T-helper 17 cell (primary cell): ENCODE measurements at regions not wholly inside any gene's neighbourhood (a gene's known extent, or its start where the extent isn't known, plus 50 kb on each side); places are given as distances from the start of the nearest gene placed in this dataset.

Experiments
- ATAC-seq: fragments of 150-1000 bp; cut with Tn5 transposase; 2 replicates; pipeline ENCODE4 v1.10.0; 2021; ENCODE audit warnings: mild to moderate bottlenecking, moderate library complexity
- DNase-seq, 3 donors: peaks; one replicate each; pipeline versions ENCODE4 v3.0.0 to v3.0.0-alpha.2; 2020 to 2021
- H3K9me3 ChIP-seq: one replicate; pipeline ENCODE4 v1.7.0; 2013; ENCODE audit warnings: low read length, mild to moderate bottlenecking; ENCODE audit not compliant: control insufficient read depth, poor library complexity, severe bottlenecking
- H3K27ac Mint-ChIP-seq: one replicate; pipeline ENCODE4 v1.8.0; 2022; ENCODE audit warnings: mild to moderate bottlenecking, moderate library complexity, mixed read lengths
- H3K27me3 Mint-ChIP-seq: one replicate; pipeline ENCODE4 v1.8.0; 2022; ENCODE audit warnings: mixed read lengths
- H3K36me3 Mint-ChIP-seq: one replicate; pipeline ENCODE4 v1.8.0; 2022; ENCODE audit warnings: low read depth, mixed read lengths
- H3K4me1 Mint-ChIP-seq: one replicate; pipeline ENCODE4 v1.8.0; 2022; ENCODE audit warnings: mild to moderate bottlenecking, mixed read lengths
- H3K4me3 Mint-ChIP-seq: one replicate; pipeline ENCODE4 v1.8.0; 2022; ENCODE audit warnings: mild to moderate bottlenecking, moderate library complexity, mixed read lengths

DNA sequence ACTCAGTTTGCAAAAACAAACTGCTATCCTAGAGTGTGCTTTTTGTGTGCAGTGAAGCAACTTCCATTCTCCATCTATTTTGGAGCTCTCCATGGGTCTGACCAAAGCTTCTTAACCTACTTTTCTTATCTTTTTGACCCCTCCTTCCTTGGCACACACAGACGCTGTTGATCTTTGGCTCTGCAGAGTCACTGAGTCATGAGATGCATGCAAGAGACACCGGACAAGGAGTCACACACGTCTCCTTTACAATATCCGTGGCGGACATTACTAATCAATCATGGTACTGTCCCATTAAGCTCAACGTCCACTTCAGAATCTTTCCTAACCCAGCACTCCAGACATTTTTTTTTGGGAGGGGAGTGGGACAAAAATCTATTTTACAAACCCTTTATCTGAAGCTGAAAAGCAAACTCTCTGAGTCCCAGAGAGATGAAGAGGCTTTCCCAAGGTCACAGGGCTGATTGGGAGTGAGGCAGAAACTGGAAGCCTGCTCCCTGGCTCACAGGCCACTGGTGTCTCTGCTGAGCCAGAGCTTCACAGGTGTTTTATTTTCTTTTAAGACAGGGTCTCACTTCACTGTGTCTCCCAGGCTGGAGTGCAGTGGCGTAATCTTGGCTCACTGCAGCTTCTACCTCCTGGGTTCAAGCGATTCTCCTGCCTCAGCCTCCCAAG, 165.8 kb upstream of the SYT13 start:
- no peak overlapping the region for H3K27ac Mint-ChIP-seq
- no peak for ATAC-seq

DNA sequence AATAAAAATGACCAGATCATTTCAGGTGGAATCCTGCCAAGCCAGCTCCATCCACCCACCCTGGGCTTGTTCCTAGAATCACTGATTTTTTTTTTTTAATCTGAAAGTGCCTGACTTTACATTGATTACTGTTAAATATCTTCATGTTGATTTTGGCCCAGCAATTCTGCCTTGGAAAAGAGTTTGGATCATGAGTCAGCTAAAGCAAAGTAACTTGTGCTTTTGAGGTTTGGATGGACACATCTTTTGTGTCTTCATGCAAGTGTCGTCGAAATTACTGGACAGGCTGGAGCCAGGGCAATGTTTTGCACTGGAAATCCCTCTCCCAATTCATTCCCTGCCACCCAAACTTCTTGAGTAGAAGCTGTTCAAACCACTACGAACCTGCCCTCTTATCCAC, 164.0 kb upstream of the SYT13 start:
- ATAC-seq (no peak), DNase-seq (no peak)

More for the DNA sequence above, 165.8 kb upstream of the SYT13 start:
- Mint-ChIP-seq H3K27me3 (peaks cover 26% of the 10 kb centered on the region), H3K36me3 (no peaks in the 10 kb centered on the region), H3K4me3 (no peak overlapping the region), H3K4me1 (no peaks in the 10 kb centered on the region)
- DNase-seq: no peak
- no peaks in the 10 kb centered on the region for H3K9me3 ChIP-seq

DNA sequence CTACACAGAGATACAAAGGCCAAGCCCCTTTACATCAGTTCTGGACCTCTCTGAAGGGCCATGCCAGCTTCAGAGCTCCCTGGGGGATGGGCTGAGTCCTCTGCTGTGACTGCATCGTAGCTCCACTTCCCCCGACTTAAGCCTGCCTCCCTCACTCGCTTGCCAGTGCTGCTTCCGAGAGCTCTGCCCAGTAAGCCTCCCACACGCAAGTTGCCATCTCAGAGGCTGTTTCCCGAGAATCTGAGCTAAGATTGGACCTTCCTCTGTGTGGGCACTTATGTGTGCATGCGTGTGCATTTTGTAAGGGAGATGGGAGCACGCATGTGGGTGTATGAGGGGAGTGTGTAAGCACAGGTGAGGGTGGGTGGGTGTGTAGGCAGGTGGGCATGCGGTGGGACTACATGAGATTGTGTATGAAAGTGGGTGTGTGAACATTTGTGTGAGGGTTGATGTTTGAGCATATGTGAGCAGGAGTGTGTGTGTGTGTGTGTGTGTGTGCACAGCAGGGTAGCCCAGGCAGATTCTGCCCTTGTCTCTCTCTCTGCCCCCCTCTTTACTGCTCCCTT, 163.0 kb upstream of the SYT13 start:
- Mint-ChIP-seq H3K36me3 (no peaks in the 10 kb centered on the region), H3K27me3 (peaks cover 36% of the 10 kb centered on the region), H3K27ac (no peak overlapping the region), H3K4me1 (no peaks in the 10 kb centered on the region), H3K4me3 (no peak overlapping the region)
- no peak for DNase-seq
- ATAC-seq: no peak
- H3K9me3 ChIP-seq: no peaks in the 10 kb centered on the region

More for the DNA sequence above, 164.0 kb upstream of the SYT13 start:
- no peaks in the 10 kb centered on the region for H3K4me1 Mint-ChIP-seq
- no peak overlapping the region for H3K27ac Mint-ChIP-seq
- H3K4me3 Mint-ChIP-seq: no peak overlapping the region
- H3K36me3 Mint-ChIP-seq: no peaks in the 10 kb centered on the region
- H3K27me3 Mint-ChIP-seq: peaks cover 36% of the 10 kb centered on the region
- no peaks in the 10 kb centered on the region for H3K9me3 ChIP-seq

DNA sequence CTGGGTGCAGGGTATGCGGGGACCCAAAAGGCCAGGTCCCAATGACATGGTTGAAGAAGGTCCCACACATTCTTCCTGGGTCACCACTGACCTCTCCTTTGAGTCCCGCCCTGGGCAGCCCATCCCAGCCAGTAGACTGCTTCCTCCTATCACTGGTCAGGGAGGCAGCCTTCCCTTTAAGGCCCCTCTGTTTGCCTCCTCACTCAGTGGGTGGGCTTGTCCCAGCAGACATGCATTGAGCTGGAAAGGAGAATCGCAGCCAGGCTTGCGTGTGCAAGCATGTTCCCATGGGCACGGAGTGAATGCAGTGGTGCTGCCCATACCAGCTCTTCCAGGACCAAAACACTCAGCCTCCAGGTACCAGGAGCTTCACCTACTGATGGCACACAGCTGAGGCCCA, 162.4 kb upstream of the SYT13 start:
- H3K27ac Mint-ChIP-seq: no peak overlapping the region
- no peaks in the 10 kb centered on the region for H3K4me1 Mint-ChIP-seq
- no peaks in the 10 kb centered on the region for H3K9me3 ChIP-seq
- ATAC-seq: no peak
- peaks cover 41% of the 10 kb centered on the region for H3K27me3 Mint-ChIP-seq
- H3K4me3 Mint-ChIP-seq: no peak overlapping the region
- no peak for DNase-seq
- no peaks in the 10 kb centered on the region for H3K36me3 Mint-ChIP-seq

DNA sequence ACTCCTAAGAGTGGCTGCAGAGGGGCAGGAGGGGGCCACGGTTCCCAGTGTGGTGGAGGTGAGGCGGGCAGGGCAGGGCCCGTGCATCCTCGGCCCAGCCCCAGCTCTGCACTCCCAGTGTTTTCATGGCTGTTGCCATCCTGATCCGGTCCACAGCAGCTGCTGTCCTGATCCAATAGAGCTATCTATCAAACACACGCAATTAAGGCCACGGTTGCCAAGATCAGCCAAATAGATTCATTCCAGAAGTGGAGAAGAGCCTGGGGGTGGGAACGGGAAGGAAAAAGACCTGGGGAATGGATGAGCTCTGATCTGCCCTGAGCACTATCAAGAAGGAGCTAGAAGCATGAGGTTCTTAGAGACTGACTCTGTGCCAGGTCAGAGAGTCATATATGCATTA, 160.9 kb upstream of the SYT13 start:
- no peak for ATAC-seq
- H3K27me3 Mint-ChIP-seq: peaks cover 51% of the 10 kb centered on the region
- no peak overlapping the region for H3K4me3 Mint-ChIP-seq

DNA sequence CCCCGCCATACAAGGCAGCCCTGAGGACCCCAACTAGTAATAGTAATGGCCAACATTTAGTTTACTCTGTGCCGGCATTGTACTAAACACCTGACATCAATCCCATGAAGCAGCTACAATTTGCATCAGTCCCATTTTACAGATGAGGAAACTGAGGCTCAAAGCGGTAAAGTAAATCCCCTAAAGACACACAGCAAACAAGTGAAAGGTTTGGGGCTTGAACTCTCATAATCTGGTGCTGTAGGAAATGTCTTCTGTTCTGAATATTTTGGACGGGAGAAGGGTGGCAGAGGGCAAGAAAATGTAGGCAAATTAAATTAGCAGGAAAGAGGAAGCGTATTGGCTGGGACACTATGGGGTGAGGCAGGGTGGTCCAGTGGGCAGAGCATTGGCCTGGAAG, 160.3 kb upstream of the SYT13 start:
- Mint-ChIP-seq H3K36me3 (no peaks in the 10 kb centered on the region), H3K4me3 (no peak overlapping the region), H3K4me1 (no peaks in the 10 kb centered on the region), H3K27ac (no peak overlapping the region), H3K27me3 (peaks cover 51% of the 10 kb centered on the region)
- no peaks in the 10 kb centered on the region for H3K9me3 ChIP-seq
- ATAC-seq (no peak), DNase-seq (no peak)

More for the DNA sequence above, 160.9 kb upstream of the SYT13 start:
- Mint-ChIP-seq H3K27ac (no peak overlapping the region), H3K4me1 (no peaks in the 10 kb centered on the region), H3K36me3 (no peaks in the 10 kb centered on the region)
- no peak for DNase-seq
- H3K9me3 ChIP-seq: no peaks in the 10 kb centered on the region

DNA sequence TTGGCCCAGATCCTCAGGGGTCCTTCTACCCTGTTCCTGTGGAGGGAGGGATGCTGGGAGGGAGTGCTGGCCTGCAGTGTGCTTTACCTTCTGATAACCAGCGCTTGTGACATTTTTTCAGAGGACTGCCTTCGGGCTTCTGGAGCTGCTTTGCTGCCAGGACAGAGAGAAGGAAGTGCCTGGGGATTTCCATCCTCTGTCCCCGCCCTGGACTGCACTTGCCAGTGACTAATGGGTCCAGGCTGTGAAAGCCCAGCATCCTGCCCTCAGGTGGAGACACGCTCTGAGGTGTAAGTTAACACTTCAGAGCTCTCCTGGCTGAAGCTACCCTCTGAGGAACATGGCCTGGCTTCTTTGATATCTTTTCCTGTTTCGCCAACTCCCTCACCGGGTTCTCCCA, 158.7 kb upstream of the SYT13 start:
- no peaks in the 10 kb centered on the region for H3K9me3 ChIP-seq
- Mint-ChIP-seq H3K27me3 (peaks cover 59% of the 10 kb centered on the region), H3K4me3 (no peak overlapping the region), H3K4me1 (no peaks in the 10 kb centered on the region), H3K36me3 (no peaks in the 10 kb centered on the region), H3K27ac (no peak overlapping the region)
- no peak for ATAC-seq
- DNase-seq: no peak

DNA sequence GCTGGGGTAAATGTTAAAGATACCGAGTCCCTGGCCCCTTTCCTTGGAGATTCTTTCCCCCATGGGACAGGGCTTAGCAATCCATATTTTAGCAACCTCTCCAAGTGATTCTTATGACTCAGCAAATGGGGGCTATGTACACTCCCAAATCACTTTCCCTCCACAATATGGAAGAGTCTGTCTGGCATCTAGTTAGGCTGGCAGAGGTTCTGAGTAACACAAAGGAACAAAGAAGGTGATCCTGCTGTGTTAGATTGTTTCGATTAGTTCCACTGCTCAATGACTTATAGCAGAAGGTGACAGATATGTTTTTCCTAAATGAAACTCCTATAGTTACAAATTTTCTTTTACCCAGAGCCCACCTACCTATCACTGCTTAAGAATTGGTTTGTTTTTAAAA, 154.0 kb upstream of the SYT13 start:
- Mint-ChIP-seq H3K4me3 (no peak overlapping the region), H3K36me3 (no peaks in the 10 kb centered on the region), H3K4me1 (no peaks in the 10 kb centered on the region), H3K27ac (no peak overlapping the region), H3K27me3 (peaks cover 27% of the 10 kb centered on the region)
- ATAC-seq: no peak
- DNase-seq: no peak
- H3K9me3 ChIP-seq: peaks cover 3% of the 10 kb centered on the region

DNA sequence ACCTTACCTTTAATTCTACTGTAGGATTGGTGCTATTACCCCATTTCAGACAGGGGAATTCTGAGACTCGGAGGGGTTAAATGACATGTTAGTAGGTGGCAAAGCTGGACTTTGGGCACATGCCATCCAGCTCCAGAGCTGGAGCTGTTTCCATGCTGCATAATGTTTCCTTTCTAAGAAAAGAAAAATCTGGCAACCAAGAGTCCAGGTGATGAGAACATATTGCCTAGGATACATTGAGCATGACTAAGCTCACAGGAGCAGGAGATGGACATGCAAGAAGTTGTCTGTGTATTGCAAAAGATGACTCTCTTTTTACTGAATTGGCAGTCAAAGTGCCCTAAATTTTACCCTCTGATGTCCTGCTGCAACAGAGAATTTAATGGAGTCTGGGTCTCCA, 150.8 kb upstream of the SYT13 start:
- Mint-ChIP-seq H3K36me3 (no peaks in the 10 kb centered on the region), H3K4me1 (no peaks in the 10 kb centered on the region), H3K27me3 (peaks cover 40% of the 10 kb centered on the region), H3K27ac (no peak overlapping the region), H3K4me3 (no peak overlapping the region)
- DNase-seq (no peak), ATAC-seq (no peak)
- H3K9me3 ChIP-seq: peaks cover 3% of the 10 kb centered on the region

DNA sequence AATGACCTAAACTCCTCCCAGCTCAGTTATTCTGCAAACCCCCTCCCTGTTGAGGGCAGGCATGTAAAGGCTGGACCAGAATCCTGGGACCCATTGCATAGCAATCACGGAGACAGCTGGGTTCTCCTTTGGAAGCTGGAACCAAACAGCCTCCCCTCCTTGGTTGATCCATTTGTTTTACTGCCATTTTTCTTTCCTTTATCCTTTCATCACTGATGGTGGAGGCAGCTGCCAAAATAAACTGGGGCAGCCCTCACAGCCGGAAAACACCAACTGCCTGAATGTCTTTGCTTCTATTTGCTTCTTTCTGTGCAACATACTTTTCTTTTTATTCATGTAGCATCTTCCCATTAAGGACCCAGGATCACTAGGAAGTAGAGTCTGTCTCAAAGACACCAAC, 150.0 kb upstream of the SYT13 start:
- no peak for ATAC-seq
- DNase-seq: no peak
- H3K36me3 Mint-ChIP-seq: no peaks in the 10 kb centered on the region
- H3K4me3 Mint-ChIP-seq: no peak overlapping the region
- H3K27ac Mint-ChIP-seq: no peak overlapping the region
- no peaks in the 10 kb centered on the region for H3K4me1 Mint-ChIP-seq
- H3K27me3 Mint-ChIP-seq: peaks cover 42% of the 10 kb centered on the region
- H3K9me3 ChIP-seq: peaks cover 3% of the 10 kb centered on the region

DNA sequence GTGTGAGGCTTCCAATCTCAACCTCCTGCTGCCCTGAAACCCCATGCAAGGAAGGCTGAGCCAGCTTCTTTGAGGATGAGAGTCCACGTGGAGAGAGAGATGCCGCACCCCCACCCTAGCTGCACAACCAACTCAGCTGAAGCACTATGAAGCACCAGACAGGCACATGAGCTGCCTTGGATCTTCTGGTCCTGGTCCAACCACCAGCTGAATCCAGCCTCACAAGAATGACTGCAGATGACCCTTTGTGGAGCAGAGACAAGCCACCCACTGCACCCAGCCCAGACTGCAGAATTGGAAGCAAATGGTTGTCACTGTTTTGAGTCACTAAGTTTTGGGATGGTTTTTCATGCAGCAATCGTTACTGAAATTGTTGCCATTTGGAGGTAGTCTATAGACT, 149.6 kb upstream of the SYT13 start:
- ATAC-seq: no peak
- Mint-ChIP-seq H3K4me1 (no peaks in the 10 kb centered on the region), H3K36me3 (no peaks in the 10 kb centered on the region), H3K27ac (no peak overlapping the region), H3K4me3 (no peak overlapping the region), H3K27me3 (peaks cover 38% of the 10 kb centered on the region)
- peaks cover 3% of the 10 kb centered on the region for H3K9me3 ChIP-seq
- no peak for DNase-seq

DNA sequence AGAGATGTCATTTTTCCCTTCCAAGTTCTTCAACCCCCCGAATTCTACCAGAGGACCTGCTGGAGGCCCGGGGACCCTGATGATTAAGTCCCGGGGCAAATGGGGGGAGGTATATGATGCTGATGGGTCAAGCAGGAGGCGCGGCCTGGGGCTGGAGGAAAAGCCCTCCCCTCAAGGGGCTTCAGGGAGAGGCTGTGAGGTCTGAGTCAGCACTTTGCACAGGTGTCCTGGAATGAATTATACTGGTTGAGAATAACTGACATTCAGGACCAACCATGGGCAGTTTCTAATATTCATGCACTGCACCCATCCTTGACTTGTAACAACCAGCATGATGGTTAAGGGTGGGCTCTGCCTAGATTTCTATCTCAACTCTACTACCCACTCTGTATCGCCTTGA, 146.8 kb upstream of the SYT13 start:
- Mint-ChIP-seq H3K4me3 (no peak overlapping the region), H3K27ac (no peak overlapping the region), H3K27me3 (peaks cover 57% of the 10 kb centered on the region), H3K36me3 (no peaks in the 10 kb centered on the region), H3K4me1 (no peaks in the 10 kb centered on the region)
- no peak for DNase-seq
- H3K9me3 ChIP-seq: no peaks in the 10 kb centered on the region
- ATAC-seq: no peak

DNA sequence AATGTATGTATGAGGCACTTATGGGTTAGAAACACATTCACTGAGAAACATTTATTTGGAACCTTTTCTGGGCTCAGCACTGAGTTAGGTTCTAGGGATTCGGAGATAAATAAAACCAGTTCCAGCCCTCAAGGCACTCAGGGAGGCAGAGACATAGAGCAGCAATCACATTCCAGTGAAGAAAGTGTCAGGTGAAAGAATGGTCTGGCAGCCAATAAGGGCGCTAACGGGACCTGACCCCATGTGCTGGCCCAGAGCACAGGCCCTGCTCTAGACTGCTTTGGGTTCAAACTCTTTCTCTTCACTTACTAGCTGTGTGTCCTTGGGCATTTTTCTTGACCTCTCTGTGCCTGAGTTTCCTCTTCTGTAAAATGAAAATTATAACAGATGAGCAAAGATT, 146.0 kb upstream of the SYT13 start:
- Mint-ChIP-seq H3K4me1 (no peaks in the 10 kb centered on the region), H3K36me3 (no peaks in the 10 kb centered on the region), H3K4me3 (no peak overlapping the region), H3K27ac (no peak overlapping the region), H3K27me3 (peaks cover 64% of the 10 kb centered on the region)
- no peaks in the 10 kb centered on the region for H3K9me3 ChIP-seq
- no peak for ATAC-seq
- DNase-seq: no peak
